ENCODE measurements at regions not wholly inside any gene's neighbourhood (a gene's known extent, or its start where the extent isn't known, plus 50 kb on each side); places are given as distances from the start of the nearest gene placed in this dataset.

DNA sequence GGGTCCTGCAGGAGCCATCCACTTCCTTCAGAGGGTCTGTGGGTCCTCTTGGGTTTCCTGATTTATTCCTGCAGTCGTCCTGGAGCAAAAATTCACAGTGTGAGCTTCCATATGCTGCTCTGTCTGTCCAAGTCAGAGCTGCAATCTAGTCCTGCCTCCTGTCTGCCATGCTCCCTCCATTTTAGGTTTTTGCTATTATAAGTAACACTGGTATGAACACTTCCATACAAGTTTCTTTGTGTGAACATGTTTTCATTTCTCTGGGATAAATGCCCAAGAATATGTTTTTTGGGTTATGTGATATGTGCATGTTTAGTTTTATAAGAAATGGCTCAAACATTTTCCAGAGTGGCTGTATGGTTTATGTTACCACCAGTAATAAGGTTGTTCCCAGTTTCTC lies 188.1 kb downstream of the ACTR3B start:
- WGBS = 70% methylated on average over 1 of the region's 1 CpG

DNA sequence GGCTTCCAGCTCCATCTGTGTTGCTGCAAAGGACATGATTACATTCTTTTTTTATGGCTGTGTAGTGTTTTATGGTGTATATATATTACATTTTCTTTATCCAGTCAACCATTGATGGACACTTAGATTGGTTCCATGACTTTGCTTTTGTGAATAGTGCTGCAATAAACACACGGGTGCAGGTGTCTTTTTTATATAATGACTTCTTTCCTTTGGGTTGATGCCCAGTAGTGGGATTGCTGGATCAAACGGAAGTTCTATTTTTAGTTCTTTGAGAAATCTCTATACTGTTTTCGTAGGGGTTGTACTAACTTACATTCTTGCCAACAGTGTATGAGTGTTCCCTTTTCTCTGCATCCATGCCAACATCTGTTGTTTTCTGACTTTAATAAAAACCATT lies 189.7 kb downstream of the ACTR3B start:
- Histone ChIP-seq H3K27me3 (ENCODE audit: control insufficient read depth in 4 of 4, insufficient read depth in 4 of 4, low read length in 3 of 4) (no peaks in the 10 kb centered on the region), H3K9ac (ENCODE audit: low read depth in 1 of 2, low read length in 2 of 2) (no peak overlapping the region), H3K9me3 (ENCODE audit: control insufficient read depth in 4 of 4, low read length in 3 of 4) (no peaks in the 10 kb centered on the region), H3K4me3 (ENCODE audit: low read depth in 1 of 3, low read length in 3 of 3) (no peak overlapping the region), H3K36me3 (ENCODE audit: control insufficient read depth in 4 of 4, insufficient read depth in 3 of 4, low read depth in 1 of 4, low read length in 3 of 4) (no peaks in the 10 kb centered on the region), H3K4me1 (ENCODE audit: control insufficient read depth in 4 of 4, insufficient read depth in 4 of 4, low read length in 3 of 4) (no peaks in the 10 kb centered on the region), H3K27ac (ENCODE audit: low read depth in 1 of 2, low read length in 2 of 2) (no peak overlapping the region)
- WGBS = 67% methylated on average over 3 of the region's 3 CpGs
- no peak for DNase-seq (ENCODE audit: low spot score)
- TF ChIP-seq TAF1 (conservative IDR thresholded peaks at IDR 0.05) (no peak), JUND (IDR thresholded peaks at IDR 0.05) (no peak), RAD21 (IDR thresholded peaks at IDR 0.05) (no peak), YY1 (IDR thresholded peaks at IDR 0.05) (no peak), GABPA (IDR thresholded peaks at IDR 0.05 in 1 of 2, conservative IDR thresholded peaks at IDR 0.05 in 1 of 2) (no peak), FOXA1 (IDR thresholded peaks at IDR 0.05) (no peak), HNF4G (IDR thresholded peaks at IDR 0.05) (no peak), NR2F2 (IDR thresholded peaks at IDR 0.05) (no peak), SP1 (IDR thresholded peaks at IDR 0.05) (no peak)
- TF ChIP-seq, protein P1, sequence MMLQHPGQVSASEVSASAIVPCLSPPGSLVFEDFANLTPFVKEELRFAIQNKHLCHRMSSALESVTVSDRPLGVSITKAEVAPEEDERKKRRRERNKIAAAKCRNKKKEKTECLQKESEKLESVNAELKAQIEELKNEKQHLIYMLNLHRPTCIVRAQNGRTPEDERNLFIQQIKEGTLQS (IDR thresholded peaks at IDR 0.05) = no peak
- TF ChIP-seq, protein P2, sequence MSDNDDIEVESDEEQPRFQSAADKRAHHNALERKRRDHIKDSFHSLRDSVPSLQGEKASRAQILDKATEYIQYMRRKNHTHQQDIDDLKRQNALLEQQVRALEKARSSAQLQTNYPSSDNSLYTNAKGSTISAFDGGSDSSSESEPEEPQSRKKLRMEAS (IDR thresholded peaks at IDR 0.05) = no peak
- TF ChIP-seq, protein P3, sequence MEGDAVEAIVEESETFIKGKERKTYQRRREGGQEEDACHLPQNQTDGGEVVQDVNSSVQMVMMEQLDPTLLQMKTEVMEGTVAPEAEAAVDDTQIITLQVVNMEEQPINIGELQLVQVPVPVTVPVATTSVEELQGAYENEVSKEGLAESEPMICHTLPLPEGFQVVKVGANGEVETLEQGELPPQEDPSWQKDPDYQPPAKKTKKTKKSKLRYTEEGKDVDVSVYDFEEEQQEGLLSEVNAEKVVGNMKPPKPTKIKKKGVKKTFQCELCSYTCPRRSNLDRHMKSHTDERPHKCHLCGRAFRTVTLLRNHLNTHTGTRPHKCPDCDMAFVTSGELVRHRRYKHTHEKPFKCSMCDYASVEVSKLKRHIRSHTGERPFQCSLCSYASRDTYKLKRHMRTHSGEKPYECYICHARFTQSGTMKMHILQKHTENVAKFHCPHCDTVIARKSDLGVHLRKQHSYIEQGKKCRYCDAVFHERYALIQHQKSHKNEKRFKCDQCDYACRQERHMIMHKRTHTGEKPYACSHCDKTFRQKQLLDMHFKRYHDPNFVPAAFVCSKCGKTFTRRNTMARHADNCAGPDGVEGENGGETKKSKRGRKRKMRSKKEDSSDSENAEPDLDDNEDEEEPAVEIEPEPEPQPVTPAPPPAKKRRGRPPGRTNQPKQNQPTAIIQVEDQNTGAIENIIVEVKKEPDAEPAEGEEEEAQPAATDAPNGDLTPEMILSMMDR (IDR thresholded peaks at IDR 0.05; ENCODE audit: low read depth, low read length, missing input control) = no peak

More for the DNA sequence above, 188.1 kb downstream of the ACTR3B start:
- DNase-seq (ENCODE audit: low spot score) = no peak
- Histone ChIP-seq H3K9me3 (ENCODE audit: control insufficient read depth in 4 of 4, low read length in 3 of 4) (no peaks in the 10 kb centered on the region), H3K4me1 (ENCODE audit: control insufficient read depth in 4 of 4, insufficient read depth in 4 of 4, low read length in 3 of 4) (no peaks in the 10 kb centered on the region), H3K27me3 (ENCODE audit: control insufficient read depth in 4 of 4, insufficient read depth in 4 of 4, low read length in 3 of 4) (no peaks in the 10 kb centered on the region), H3K27ac (ENCODE audit: low read depth in 1 of 2, low read length in 2 of 2) (no peak overlapping the region), H3K9ac (ENCODE audit: low read depth in 1 of 2, low read length in 2 of 2) (no peak overlapping the region), H3K4me3 (ENCODE audit: low read depth in 1 of 3, low read length in 3 of 3) (no peak overlapping the region), H3K36me3 (ENCODE audit: control insufficient read depth in 4 of 4, insufficient read depth in 3 of 4, low read depth in 1 of 4, low read length in 3 of 4) (no peaks in the 10 kb centered on the region)
- TF ChIP-seq, protein P3 (IDR thresholded peaks at IDR 0.05; ENCODE audit: low read depth, low read length, missing input control) = no peak
- TF ChIP-seq TAF1 (conservative IDR thresholded peaks at IDR 0.05) (no peak), FOXA2 (IDR thresholded peaks at IDR 0.05) (no peak), HNF4A (conservative IDR thresholded peaks at IDR 0.05) (no peak), GABPA (IDR thresholded peaks at IDR 0.05 in 1 of 2, conservative IDR thresholded peaks at IDR 0.05 in 1 of 2) (no peak), NR2F2 (IDR thresholded peaks at IDR 0.05) (no peak), SP1 (IDR thresholded peaks at IDR 0.05) (no peak), HNF4G (IDR thresholded peaks at IDR 0.05) (no peak), RAD21 (IDR thresholded peaks at IDR 0.05) (no peak), RXRA (IDR thresholded peaks at IDR 0.05) (no peak), JUND (IDR thresholded peaks at IDR 0.05) (no peak), YY1 (IDR thresholded peaks at IDR 0.05) (no peak), EGR1 (IDR thresholded peaks at IDR 0.05; ENCODE audit: low read depth in 2 of 2) (no peak)
- TF ChIP-seq, protein P2 (IDR thresholded peaks at IDR 0.05) = no peak
- TF ChIP-seq, protein P4, sequence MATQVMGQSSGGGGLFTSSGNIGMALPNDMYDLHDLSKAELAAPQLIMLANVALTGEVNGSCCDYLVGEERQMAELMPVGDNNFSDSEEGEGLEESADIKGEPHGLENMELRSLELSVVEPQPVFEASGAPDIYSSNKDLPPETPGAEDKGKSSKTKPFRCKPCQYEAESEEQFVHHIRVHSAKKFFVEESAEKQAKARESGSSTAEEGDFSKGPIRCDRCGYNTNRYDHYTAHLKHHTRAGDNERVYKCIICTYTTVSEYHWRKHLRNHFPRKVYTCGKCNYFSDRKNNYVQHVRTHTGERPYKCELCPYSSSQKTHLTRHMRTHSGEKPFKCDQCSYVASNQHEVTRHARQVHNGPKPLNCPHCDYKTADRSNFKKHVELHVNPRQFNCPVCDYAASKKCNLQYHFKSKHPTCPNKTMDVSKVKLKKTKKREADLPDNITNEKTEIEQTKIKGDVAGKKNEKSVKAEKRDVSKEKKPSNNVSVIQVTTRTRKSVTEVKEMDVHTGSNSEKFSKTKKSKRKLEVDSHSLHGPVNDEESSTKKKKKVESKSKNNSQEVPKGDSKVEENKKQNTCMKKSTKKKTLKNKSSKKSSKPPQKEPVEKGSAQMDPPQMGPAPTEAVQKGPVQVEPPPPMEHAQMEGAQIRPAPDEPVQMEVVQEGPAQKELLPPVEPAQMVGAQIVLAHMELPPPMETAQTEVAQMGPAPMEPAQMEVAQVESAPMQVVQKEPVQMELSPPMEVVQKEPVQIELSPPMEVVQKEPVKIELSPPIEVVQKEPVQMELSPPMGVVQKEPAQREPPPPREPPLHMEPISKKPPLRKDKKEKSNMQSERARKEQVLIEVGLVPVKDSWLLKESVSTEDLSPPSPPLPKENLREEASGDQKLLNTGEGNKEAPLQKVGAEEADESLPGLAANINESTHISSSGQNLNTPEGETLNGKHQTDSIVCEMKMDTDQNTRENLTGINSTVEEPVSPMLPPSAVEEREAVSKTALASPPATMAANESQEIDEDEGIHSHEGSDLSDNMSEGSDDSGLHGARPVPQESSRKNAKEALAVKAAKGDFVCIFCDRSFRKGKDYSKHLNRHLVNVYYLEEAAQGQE (IDR thresholded peaks at IDR 0.05) = no peak
- TF ChIP-seq, protein P1 (IDR thresholded peaks at IDR 0.05) = no peak
- TF ChIP-seq, protein P5, sequence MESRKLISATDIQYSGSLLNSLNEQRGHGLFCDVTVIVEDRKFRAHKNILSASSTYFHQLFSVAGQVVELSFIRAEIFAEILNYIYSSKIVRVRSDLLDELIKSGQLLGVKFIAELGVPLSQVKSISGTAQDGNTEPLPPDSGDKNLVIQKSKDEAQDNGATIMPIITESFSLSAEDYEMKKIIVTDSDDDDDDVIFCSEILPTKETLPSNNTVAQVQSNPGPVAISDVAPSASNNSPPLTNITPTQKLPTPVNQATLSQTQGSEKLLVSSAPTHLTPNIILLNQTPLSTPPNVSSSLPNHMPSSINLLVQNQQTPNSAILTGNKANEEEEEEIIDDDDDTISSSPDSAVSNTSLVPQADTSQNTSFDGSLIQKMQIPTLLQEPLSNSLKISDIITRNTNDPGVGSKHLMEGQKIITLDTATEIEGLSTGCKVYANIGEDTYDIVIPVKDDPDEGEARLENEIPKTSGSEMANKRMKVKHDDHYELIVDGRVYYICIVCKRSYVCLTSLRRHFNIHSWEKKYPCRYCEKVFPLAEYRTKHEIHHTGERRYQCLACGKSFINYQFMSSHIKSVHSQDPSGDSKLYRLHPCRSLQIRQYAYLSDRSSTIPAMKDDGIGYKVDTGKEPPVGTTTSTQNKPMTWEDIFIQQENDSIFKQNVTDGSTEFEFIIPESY (IDR thresholded peaks at IDR 0.05) = no peak

Measured in liver (tissue), 8 donors.